Loucy (cell line): ENCODE measurements at regions not wholly inside any gene's neighbourhood (a gene's known extent, or its start where the extent isn't known, plus 50 kb on each side); places are given as distances from the start of the nearest gene placed in this dataset.

Source experiments
- H2AFZ ChIP-seq: fragments of 200-600 bp; sonication (generic); 2 replicates; pipeline ENCODE4 v1.6.0; 2016; ENCODE audit warnings: antibody characterized with exemption, mild to moderate bottlenecking, low read length, moderate library complexity
- H3F3A ChIP-seq: fragments of 200-600 bp; 2 replicates; pipeline ENCODE4 v1.6.0; 2016; ENCODE audit warnings: antibody characterized with exemption, low read depth, mild to moderate bottlenecking
- H3K27me3 ChIP-seq: fragments of 200-600 bp; sonication (generic); 2 replicates; pipeline ENCODE4 v1.6.1; 2014; ENCODE audit warnings: low read length, mild to moderate bottlenecking; ENCODE audit not compliant: insufficient read depth, poor library complexity, severe bottlenecking
- H3K36me3 ChIP-seq: fragments of 200-600 bp; sonication (generic); 2 replicates; pipeline ENCODE4 v1.6.1; 2016; ENCODE audit warnings: low read length; ENCODE audit not compliant: insufficient read depth
- H3K4me1 ChIP-seq: fragments of 200-600 bp; sonication (generic); 2 replicates; pipeline ENCODE4 v1.5.1; 2014; ENCODE audit warnings: low read length, mild to moderate bottlenecking; ENCODE audit not compliant: insufficient read depth, poor library complexity, severe bottlenecking
- H3K4me2 ChIP-seq: fragments of 200-600 bp; sonication (generic); 2 replicates; pipeline ENCODE4 v1.6.0; 2014; ENCODE audit warnings: antibody characterized with exemption, low read length, low read depth, mild to moderate bottlenecking; ENCODE audit not compliant: poor library complexity, severe bottlenecking
- H3K4me3 ChIP-seq: fragments of 200-600 bp; sonication (generic); 2 replicates; pipeline ENCODE4 v1.5.1; 2014; ENCODE audit warnings: low read length, mild to moderate bottlenecking, mixed read lengths; ENCODE audit not compliant: poor library complexity, severe bottlenecking
- H3K79me2 ChIP-seq: fragments of 200-600 bp; sonication (generic); 2 replicates; pipeline ENCODE4 v1.6.1; 2014; ENCODE audit warnings: low read length; ENCODE audit not compliant: insufficient read depth
- H3K9ac ChIP-seq: fragments of 200-600 bp; sonication (generic); 2 replicates; pipeline ENCODE4 v1.6.0; 2014; ENCODE audit warnings: mild to moderate bottlenecking, low read depth, low read length, moderate library complexity; ENCODE audit not compliant: poor library complexity, severe bottlenecking
- H3K9me2 ChIP-seq: fragments of 200-600 bp; sonication (generic); replicated peaks from 2 replicates; pipeline ENCODE4 v1.6.1; 2016; ENCODE audit warnings: low read depth, low read length, mixed read lengths
- H3K9me3 ChIP-seq: fragments of 200-600 bp; sonication (generic); 2 replicates; pipeline ENCODE4 v1.6.1; 2014; ENCODE audit warnings: mild to moderate bottlenecking, antibody characterized with exemption, low read length, low read depth; ENCODE audit not compliant: insufficient read depth
- H4K20me1 ChIP-seq: fragments of 200-600 bp; sonication (generic); 2 replicates; pipeline ENCODE4 v1.6.0; 2014; ENCODE audit warnings: antibody characterized with exemption, low read length, mild to moderate bottlenecking; ENCODE audit not compliant: insufficient read depth, poor library complexity, severe bottlenecking
- EZH2phosphoT487 ChIP-seq: fragments of 200-600 bp; IDR thresholded peaks from 2 replicates; pipeline ENCODE4 v1.6.1; 2018; ENCODE audit warnings: antibody characterized with exemption, mild to moderate bottlenecking, moderate library complexity, borderline replicate concordance
- TF ChIP-seq, protein P1 (sequence below): fragments of 200-600 bp; sonication (generic); conservative IDR thresholded peaks from 2 replicates; pipeline ENCODE4 v1.5.1; 2014; ENCODE audit warnings: mild to moderate bottlenecking, antibody characterized with exemption, low read length

DNA sequence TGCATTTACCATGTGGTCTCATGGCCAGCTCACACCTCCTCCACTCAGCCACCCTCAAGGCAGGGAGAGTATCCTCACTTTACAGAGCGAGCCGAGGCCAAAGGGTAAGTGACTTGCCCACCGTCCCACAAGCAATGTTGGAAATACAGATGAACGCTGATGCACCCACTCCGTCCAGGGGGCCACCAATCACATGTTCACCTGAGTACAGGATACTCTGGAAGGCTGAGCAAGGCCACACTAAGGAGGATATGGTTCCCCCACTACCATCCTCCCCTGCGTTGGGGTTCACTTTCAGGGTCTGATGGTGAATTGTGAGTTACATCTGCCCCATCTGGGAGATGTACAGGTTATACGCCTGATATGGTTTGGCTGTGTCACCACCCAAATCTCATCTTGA lies 128.8 kb downstream of the ATPSCKMT start:
- Histone ChIP-seq H3F3A (no peaks in the 10 kb centered on the region), H3K4me2 (no peak overlapping the region), H4K20me1 (no peaks in the 10 kb centered on the region), H3K9ac (no peak overlapping the region), H3K27me3 (no peaks in the 10 kb centered on the region), H3K9me3 (no peaks in the 10 kb centered on the region), H3K36me3 (no peaks in the 10 kb centered on the region), H3K4me1 (no peaks in the 10 kb centered on the region), H2AFZ (no peak overlapping the region), H3K4me3 (no peak overlapping the region), H3K9me2 (no peaks in the 10 kb centered on the region), H3K79me2 (no peaks in the 10 kb centered on the region)
- TF ChIP-seq, protein P1, sequence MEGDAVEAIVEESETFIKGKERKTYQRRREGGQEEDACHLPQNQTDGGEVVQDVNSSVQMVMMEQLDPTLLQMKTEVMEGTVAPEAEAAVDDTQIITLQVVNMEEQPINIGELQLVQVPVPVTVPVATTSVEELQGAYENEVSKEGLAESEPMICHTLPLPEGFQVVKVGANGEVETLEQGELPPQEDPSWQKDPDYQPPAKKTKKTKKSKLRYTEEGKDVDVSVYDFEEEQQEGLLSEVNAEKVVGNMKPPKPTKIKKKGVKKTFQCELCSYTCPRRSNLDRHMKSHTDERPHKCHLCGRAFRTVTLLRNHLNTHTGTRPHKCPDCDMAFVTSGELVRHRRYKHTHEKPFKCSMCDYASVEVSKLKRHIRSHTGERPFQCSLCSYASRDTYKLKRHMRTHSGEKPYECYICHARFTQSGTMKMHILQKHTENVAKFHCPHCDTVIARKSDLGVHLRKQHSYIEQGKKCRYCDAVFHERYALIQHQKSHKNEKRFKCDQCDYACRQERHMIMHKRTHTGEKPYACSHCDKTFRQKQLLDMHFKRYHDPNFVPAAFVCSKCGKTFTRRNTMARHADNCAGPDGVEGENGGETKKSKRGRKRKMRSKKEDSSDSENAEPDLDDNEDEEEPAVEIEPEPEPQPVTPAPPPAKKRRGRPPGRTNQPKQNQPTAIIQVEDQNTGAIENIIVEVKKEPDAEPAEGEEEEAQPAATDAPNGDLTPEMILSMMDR = no peak
- no peak for TF ChIP-seq EZH2phosphoT487

GRCh38 chr5:10118150-10118549 lies 131.5 kb downstream of the ATPSCKMT start:
- Histone ChIP-seq H3K27me3 (no peaks in the 10 kb centered on the region), H3K9ac (no peak overlapping the region), H3F3A (no peaks in the 10 kb centered on the region), H3K4me3 (no peak overlapping the region), H2AFZ (no peak overlapping the region), H3K9me2 (no peaks in the 10 kb centered on the region), H3K9me3 (no peaks in the 10 kb centered on the region), H3K36me3 (no peaks in the 10 kb centered on the region), H3K4me2 (no peak overlapping the region), H3K79me2 (no peaks in the 10 kb centered on the region), H3K4me1 (no peaks in the 10 kb centered on the region), H4K20me1 (no peaks in the 10 kb centered on the region)
- TF ChIP-seq EZH2phosphoT487 = no peak
- TF ChIP-seq, protein P1 = no peak

DNA sequence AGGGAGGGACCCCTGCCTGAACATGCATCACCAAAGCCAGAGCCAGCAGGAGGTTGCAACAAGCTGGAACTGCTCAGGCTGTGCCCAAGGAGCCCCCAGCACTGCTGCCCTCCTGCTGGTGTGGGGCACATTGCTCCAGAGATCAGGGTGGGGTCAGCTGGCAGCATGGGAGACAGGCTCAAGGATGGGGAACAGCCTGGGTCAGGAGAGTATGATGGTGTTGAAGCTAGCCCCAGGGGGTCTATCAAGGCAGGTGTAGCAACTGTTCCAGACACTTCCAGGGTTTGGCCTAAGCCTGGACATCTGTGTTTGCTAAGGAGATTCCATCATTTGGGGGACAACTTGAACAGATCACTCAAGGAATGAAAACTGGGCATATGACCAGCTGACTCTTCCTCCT lies 133.1 kb downstream of the ATPSCKMT start:
- no peaks in the 10 kb centered on the region for H3K27me3 ChIP-seq
- no peaks in the 10 kb centered on the region for H3K36me3 ChIP-seq

More for the DNA sequence above, 133.1 kb downstream of the ATPSCKMT start:
- H3K9me3 ChIP-seq = no peaks in the 10 kb centered on the region
- H3K4me1 ChIP-seq = no peaks in the 10 kb centered on the region
- no peak overlapping the region for H2AFZ ChIP-seq
- TF ChIP-seq EZH2phosphoT487 = no peak
- TF ChIP-seq, protein P1 = no peak
- no peaks in the 10 kb centered on the region for H3F3A ChIP-seq
- no peaks in the 10 kb centered on the region for H3K9me2 ChIP-seq
- no peak overlapping the region for H3K4me2 ChIP-seq
- no peak overlapping the region for H3K4me3 ChIP-seq
- H3K9ac ChIP-seq = no peak overlapping the region
- no peaks in the 10 kb centered on the region for H3K79me2 ChIP-seq
- H4K20me1 ChIP-seq = no peaks in the 10 kb centered on the region
